ENCODE measurements at regions not wholly inside any gene's neighbourhood (a gene's known extent, or its start where the extent isn't known, plus 50 kb on each side); places are given as distances from the start of the nearest gene placed in this dataset.

GRCh38 chr12:43294916-43295315 lies 257.1 kb downstream of the ADAMTS20 start:
- no peak for DNase-seq (ENCODE audit: low spot score)

GRCh38 chr12:43294147-43294546 lies 257.9 kb downstream of the ADAMTS20 start:
- no peak for DNase-seq (ENCODE audit: low spot score)

GRCh38 chr12:43293396-43293795 lies 258.6 kb downstream of the ADAMTS20 start:
- no peak for DNase-seq (ENCODE audit: low spot score)

- no peak for DNase-seq (ENCODE audit: low spot score)
Observed at GRCh38 chr12:43292699-43293098, 259.3 kb downstream of the ADAMTS20 start.

- no peak for DNase-seq (ENCODE audit: low spot score)
Observed at GRCh38 chr12:43291516-43291915, 260.5 kb downstream of the ADAMTS20 start.

GRCh38 chr12:43290836-43291235 lies 261.2 kb downstream of the ADAMTS20 start:
- DNase-seq (ENCODE audit: low spot score) = no peak

- no peak for DNase-seq (ENCODE audit: low spot score)
Observed at GRCh38 chr12:43289426-43289801, 262.6 kb downstream of the ADAMTS20 start.

GRCh38 chr12:43288671-43289425 lies 263.2 kb downstream of the ADAMTS20 start:
- no peak for DNase-seq (ENCODE audit: low spot score)

GRCh38 chr12:43287706-43288383 lies 264.2 kb downstream of the ADAMTS20 start:
- no peak for DNase-seq (ENCODE audit: low spot score)

- DNase-seq (ENCODE audit: low spot score) = no peak
Observed at GRCh38 chr12:43286986-43287385, 265.0 kb downstream of the ADAMTS20 start.

GRCh38 chr12:43285159-43285598 lies 266.8 kb downstream of the ADAMTS20 start:
- no peak for DNase-seq (ENCODE audit: low spot score)

- DNase-seq (ENCODE audit: low spot score) = no peak
Observed at GRCh38 chr12:43284486-43285158, 267.4 kb downstream of the ADAMTS20 start.

- DNase-seq (ENCODE audit: low spot score) = no peak
Observed at GRCh38 chr12:43283206-43283605, 268.8 kb downstream of the ADAMTS20 start.

GRCh38 chr12:43282106-43282505 lies 269.9 kb downstream of the ADAMTS20 start:
- no peak for DNase-seq (ENCODE audit: low spot score)

GRCh38 chr12:43281563-43281962 lies 270.4 kb downstream of the ADAMTS20 start:
- peak; percentile 51 for DNase-seq (ENCODE audit: low spot score)

GRCh38 chr12:43278541-43278832 lies 273.5 kb downstream of the ADAMTS20 start:
- no peak for DNase-seq (ENCODE audit: low spot score)

GRCh38 chr12:43277651-43278540 lies 274.1 kb downstream of the ADAMTS20 start:
- DNase-seq (ENCODE audit: low spot score) = no peak

- DNase-seq (ENCODE audit: low spot score) = no peak
Observed at GRCh38 chr12:43273467-43273866, 278.5 kb downstream of the ADAMTS20 start.

- no peak for DNase-seq (ENCODE audit: low spot score)
Observed at GRCh38 chr12:43271659-43272058, 280.3 kb downstream of the ADAMTS20 start.

GRCh38 chr12:43267818-43268217 lies 284.2 kb downstream of the ADAMTS20 start:
- no peak for DNase-seq (ENCODE audit: low spot score)

GRCh38 chr12:43261701-43262100 lies 290.3 kb downstream of the ADAMTS20 start:
- no peak for DNase-seq (ENCODE audit: low spot score)

- DNase-seq (ENCODE audit: low spot score) = no peak
Observed at GRCh38 chr12:43255522-43256111, 296.4 kb downstream of the ADAMTS20 start.

Data from ecto neural progenitor cell (in vitro differentiated cells).